OCI-LY7 (cell line): ENCODE measurements at regions not wholly inside any gene's neighbourhood (a gene's known extent, or its start where the extent isn't known, plus 50 kb on each side); places are given as distances from the start of the nearest gene placed in this dataset.
"Not testable (repeated sequence)": the region's sequence is repeated elsewhere in the genome, so short reads cannot be mapped to it uniquely, and the experiment has no call there.

ENCODE experiments used
- BruUV-seq: library from RNA; stranded (reverse); fragments of 400-500 nt; replicated peaks from 2 replicates; lab custom pipeline; 2021; lab: Mats Ljungman, UMichigan
- CTCF ChIA-PET: fragments of 300-600 bp; sonication (Branson Sonifier 250); formaldehyde crosslinking; loops from one replicate; lab custom pipeline; 2022; ENCODE audit warnings: antibody characterized with exemption; ENCODE audit not compliant: unreplicated experiment; lab: Charles Lee
- POLR2A ChIA-PET: fragments of 300-600 bp; sonication (Branson Sonifier 250); formaldehyde crosslinking; loops from one replicate; lab custom pipeline; 2022; ENCODE audit warnings: antibody characterized with exemption; lab: Charles Lee
- DNase-seq: peaks from one replicate; pipeline ENCODE4 v3.0.0-alpha.2; 2015; ENCODE audit warnings: low spot score
- H2AFZ ChIP-seq: fragments of 200-600 bp; sonication (generic), shearing (Covaris generic); 2 replicates; pipeline ENCODE4 v1.6.1; 2014; ENCODE audit warnings: mild to moderate bottlenecking, antibody characterized with exemption, low read length, moderate library complexity
- H3K27ac ChIP-seq: fragments of 200-600 bp; sonication (generic); 2 replicates; pipeline ENCODE4 v1.5.1; 2014; ENCODE audit warnings: mixed run types, low read depth, mild to moderate bottlenecking, moderate library complexity, low read length, inconsistent platforms; ENCODE audit not compliant: poor library complexity, severe bottlenecking
- H3K36me3 ChIP-seq: fragments of 200-600 bp; sonication (generic); 2 replicates; pipeline ENCODE4 v1.6.1; 2014; ENCODE audit warnings: mild to moderate bottlenecking, antibody characterized with exemption, low read length, moderate library complexity, mixed read lengths; ENCODE audit not compliant: insufficient read depth
- H3K4me1 ChIP-seq: fragments of 200-600 bp; sonication (generic); 2 replicates; pipeline ENCODE4 v1.5.1; 2014; ENCODE audit warnings: mild to moderate bottlenecking, low read length; ENCODE audit not compliant: insufficient read depth, poor library complexity, severe bottlenecking
- H3K4me2 ChIP-seq: fragments of 200-600 bp; sonication (generic); 2 replicates; pipeline ENCODE4 v1.6.1; 2014; ENCODE audit warnings: mild to moderate bottlenecking, low read length
- H3K4me3 ChIP-seq: fragments of 200-600 bp; sonication (generic); 2 replicates; pipeline ENCODE4 v1.5.1; 2014; ENCODE audit warnings: mild to moderate bottlenecking, low read depth, low read length; ENCODE audit not compliant: poor library complexity, severe bottlenecking
- H3K79me2 ChIP-seq: fragments of 200-600 bp; sonication (generic); 2 replicates; pipeline ENCODE4 v1.6.1; 2016; ENCODE audit warnings: low read depth, mild to moderate bottlenecking, low read length, moderate library complexity, mixed read lengths; ENCODE audit not compliant: insufficient read depth
- H3K9me2 ChIP-seq: fragments of 200-600 bp; sonication (generic); 2 replicates; pipeline ENCODE4 v1.6.1; 2016; ENCODE audit warnings: mild to moderate bottlenecking, low read length, mixed read lengths; ENCODE audit not compliant: insufficient read depth
- H3K9me3 ChIP-seq: fragments of 200-600 bp; sonication (generic); 2 replicates; pipeline ENCODE4 v1.6.1; 2014; ENCODE audit warnings: mild to moderate bottlenecking, mixed run types, low read length, mixed read lengths
- H4K20me1 ChIP-seq: fragments of 200-600 bp; sonication (generic); 2 replicates; pipeline ENCODE4 v1.6.1; 2014; ENCODE audit warnings: mild to moderate bottlenecking, antibody characterized with exemption, low read length, moderate library complexity, mixed read lengths; ENCODE audit not compliant: insufficient read depth
- CTCF ChIP-seq: fragments of 200-600 bp; sonication (generic); conservative IDR thresholded peaks from 2 replicates; pipeline ENCODE4 v1.5.1; 2014; ENCODE audit warnings: mild to moderate bottlenecking, antibody characterized with exemption, low read length, moderate library complexity, mixed read lengths
- EZH2phosphoT487 ChIP-seq: fragments of 200-600 bp; sonication (generic); IDR thresholded peaks from 2 replicates; pipeline ENCODE4 v1.6.1; 2018; ENCODE audit warnings: low read depth, borderline replicate concordance, mild to moderate bottlenecking, mixed run types, antibody characterized with exemption, low read length, moderate library complexity, mixed read lengths
- intact Hi-C: fragments of 100-400 bp; cut with micrococcal nuclease; formaldehyde crosslinking; loops from one replicate; pipeline ENCODE4 v1.10.0; 2022; ENCODE audit not compliant: unreplicated experiment

- Histone ChIP-seq H3K9me2 (no peaks in the 10 kb centered on the region), H3K4me2 (no peak overlapping the region), H3K27ac (no peak overlapping the region), H3K36me3 (no peaks in the 10 kb centered on the region), H3K9me3 (no peaks in the 10 kb centered on the region), H3K4me1 (no peaks in the 10 kb centered on the region), H3K4me3 (no peak overlapping the region), H2AFZ (no peak overlapping the region), H4K20me1 (no peaks in the 10 kb centered on the region), H3K79me2 (no peaks in the 10 kb centered on the region)
- no TSS peak for BruUV-seq
- intact Hi-C loops: no loop called here
- DNase-seq: no peak
- POLR2A ChIA-PET: no interaction called here
- TF ChIP-seq EZH2phosphoT487: no peak
- no peak for TF ChIP-seq CTCF
- CTCF ChIA-PET: no interaction called here
These were observed 197.8 kb upstream of the AGTR2 start for GRCh38 chrX:115972717-115973116.

- no peak for DNase-seq
- TF ChIP-seq EZH2phosphoT487 (no peak), CTCF (no peak)
- POLR2A ChIA-PET: no interaction called here
- Histone ChIP-seq H3K79me2 (no peaks in the 10 kb centered on the region), H3K4me2 (no peak overlapping the region), H3K9me2 (no peaks in the 10 kb centered on the region), H3K4me3 (no peak overlapping the region), H4K20me1 (no peaks in the 10 kb centered on the region), H2AFZ (no peak overlapping the region), H3K36me3 (no peaks in the 10 kb centered on the region), H3K9me3 (no peaks in the 10 kb centered on the region), H3K4me1 (no peaks in the 10 kb centered on the region), H3K27ac (no peak overlapping the region)
- intact Hi-C loops: no loop called here
- no TSS peak for BruUV-seq
- CTCF ChIA-PET: no interaction called here
These were observed 192.5 kb upstream of the AGTR2 start for GRCh38 chrX:115978068-115978467.

GRCh38 chrX:115983148-115983547 is 187.4 kb upstream of the AGTR2 start:
- H2AFZ ChIP-seq, H3K36me3 ChIP-seq, H3K9me2 ChIP-seq, H3K79me2 ChIP-seq, DNase-seq, H3K4me3 ChIP-seq, H3K27ac ChIP-seq, intact Hi-C loops, H4K20me1 ChIP-seq, CTCF ChIA-PET, H3K4me1 ChIP-seq, POLR2A ChIA-PET, H3K9me3 ChIP-seq, BruUV-seq, H3K4me2 ChIP-seq: not testable (repeated sequence)

- CTCF ChIA-PET, H3K27ac ChIP-seq, H2AFZ ChIP-seq, H3K4me2 ChIP-seq, POLR2A ChIA-PET, H3K79me2 ChIP-seq, intact Hi-C loops, DNase-seq, BruUV-seq, H4K20me1 ChIP-seq, H3K4me3 ChIP-seq, H3K9me2 ChIP-seq, H3K9me3 ChIP-seq, H3K36me3 ChIP-seq, H3K4me1 ChIP-seq: not testable (repeated sequence)
These were observed 183.1 kb upstream of the AGTR2 start for GRCh38 chrX:115987464-115987863.
